CD4-positive, alpha-beta T cell treated with Interleukin-15 for 1 hour (primary cell): ENCODE measurements at regions not wholly inside any gene's neighbourhood (a gene's known extent, or its start where the extent isn't known, plus 50 kb on each side); places are given as distances from the start of the nearest gene placed in this dataset.
"Not testable (repeated sequence)": the region's sequence is repeated elsewhere in the genome, so short reads cannot be mapped to it uniquely, and the experiment has no call there.

Source experiments
- DNase-seq: peaks from one replicate; pipeline ENCODE4 v3.0.0-alpha.2; 2020

DNA sequence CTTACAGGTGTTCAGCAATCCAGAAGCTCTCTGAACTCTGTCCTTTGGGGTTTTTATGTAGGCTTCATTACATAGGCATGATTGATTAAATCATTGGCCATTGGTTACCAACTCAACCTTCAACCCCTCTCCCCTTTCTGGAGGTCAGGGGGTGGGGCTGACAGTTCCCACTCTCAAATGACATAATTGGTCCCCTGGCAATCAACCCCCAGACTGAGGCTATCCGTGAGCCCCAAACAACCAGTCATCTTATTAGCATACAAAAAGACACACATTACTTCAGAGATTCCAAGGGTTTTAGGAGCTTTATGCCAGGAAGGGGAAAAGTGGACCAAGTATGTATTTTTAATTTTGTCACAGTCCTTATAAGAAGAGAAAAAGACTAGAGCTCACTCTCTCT, 92.1 kb downstream of the ZNF467 start:
- DNase-seq: no peak

DNA sequence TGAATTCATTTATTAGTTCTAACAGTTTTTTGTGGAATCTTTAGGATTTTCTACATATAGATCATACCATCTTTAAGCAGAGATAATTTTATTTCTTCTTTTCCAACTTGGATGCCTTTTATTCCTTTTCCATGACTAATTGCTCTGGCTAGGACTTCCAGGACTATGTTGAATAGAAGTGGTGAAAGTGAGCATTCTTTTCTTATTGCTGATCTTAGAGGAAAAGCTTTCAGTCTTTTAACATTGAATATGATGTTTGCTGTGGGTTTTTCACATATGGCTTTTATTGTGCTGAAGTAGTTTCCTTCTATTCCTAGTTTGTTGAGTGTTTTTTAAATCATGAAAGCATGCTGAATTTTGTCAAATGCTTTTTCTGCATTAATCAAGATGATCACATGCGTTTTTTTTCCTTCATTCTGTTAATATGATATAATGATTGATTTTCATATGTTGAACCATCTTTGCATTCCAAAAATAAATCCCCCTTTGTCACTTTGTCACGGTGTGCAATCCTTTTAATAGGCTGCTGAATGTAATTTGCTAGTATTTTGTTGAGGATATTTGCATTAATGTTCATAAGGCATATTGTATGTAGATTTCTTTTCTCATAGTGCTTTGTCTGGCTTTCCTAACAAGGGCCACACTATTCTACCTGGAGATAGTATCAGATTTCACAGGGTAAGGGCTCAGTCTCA, 92.9 kb downstream of the ZNF467 start:
- DNase-seq: no peak

DNA sequence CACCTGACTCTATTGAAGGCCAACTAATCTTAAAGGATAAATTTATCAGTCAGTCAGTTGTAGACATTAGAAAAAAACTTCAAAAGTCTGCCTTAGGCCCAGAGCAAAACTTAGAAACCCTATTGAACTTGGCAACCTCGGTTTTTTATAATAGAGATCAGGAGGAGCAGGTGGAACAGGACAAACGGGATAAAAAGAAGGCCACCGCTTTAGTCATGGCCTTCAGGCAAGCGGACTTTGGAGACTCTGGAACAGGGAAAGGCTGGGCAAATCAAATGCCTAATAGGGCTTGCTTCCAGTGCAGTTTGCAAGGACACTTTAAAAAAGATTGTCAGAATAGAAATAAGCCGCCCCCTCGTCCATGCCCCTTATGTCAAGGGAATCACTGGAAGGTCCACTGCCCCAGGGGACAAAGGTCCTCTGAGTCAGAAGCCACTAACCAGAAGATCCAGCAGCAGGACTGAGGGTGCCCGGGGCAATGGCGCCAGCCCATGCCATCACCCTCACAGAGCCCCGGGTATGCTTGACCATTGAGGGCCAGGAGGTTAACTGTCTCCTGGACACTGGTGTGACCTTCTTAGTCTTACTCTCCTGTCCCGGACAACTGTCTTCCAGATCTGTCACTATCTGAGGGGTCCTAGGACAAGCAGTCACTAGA, 98.5 kb downstream of the ZNF467 start:
- DNase-seq: not testable (repeated sequence)

DNA sequence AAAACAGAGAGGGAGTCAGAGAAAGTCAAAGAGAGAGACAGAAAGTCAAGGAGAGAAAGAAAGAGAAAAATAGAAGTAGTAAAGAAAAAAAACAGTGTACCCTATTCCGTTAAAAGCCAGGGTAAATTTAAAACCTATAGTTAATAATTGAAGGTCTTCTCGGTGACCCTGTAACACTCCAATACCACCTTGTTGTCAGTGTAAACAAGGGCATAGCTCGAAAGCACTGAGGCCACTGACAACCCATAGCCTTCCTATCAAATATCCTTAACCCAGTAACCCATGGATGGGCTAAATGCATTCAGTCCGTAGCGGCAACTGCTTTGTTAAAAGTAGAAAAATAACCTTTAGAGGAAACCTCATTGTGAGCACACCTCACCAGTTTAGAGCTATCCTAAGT, 100.4 kb downstream of the ZNF467 start:
- no peak for DNase-seq

DNA sequence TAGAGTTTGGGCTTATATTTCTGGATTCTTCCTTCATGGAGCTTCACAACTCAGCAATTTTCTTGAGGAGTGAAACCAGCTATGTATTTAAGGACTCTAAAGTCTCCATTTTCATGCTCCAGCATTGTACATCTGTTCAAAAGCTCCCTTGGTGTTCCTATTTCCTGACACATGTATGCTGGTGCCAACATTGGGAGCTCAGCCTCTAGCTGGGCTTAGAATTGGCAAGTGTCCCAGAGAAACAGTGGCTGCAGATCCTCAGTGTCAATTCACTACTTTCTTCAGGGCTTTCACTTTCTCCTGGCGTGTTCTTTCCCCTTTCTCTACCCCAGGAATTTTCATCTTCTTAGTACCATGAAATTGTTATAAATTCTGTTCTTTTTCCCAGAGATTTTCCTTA, 103.1 kb downstream of the ZNF467 start:
- DNase-seq: no peak

DNA sequence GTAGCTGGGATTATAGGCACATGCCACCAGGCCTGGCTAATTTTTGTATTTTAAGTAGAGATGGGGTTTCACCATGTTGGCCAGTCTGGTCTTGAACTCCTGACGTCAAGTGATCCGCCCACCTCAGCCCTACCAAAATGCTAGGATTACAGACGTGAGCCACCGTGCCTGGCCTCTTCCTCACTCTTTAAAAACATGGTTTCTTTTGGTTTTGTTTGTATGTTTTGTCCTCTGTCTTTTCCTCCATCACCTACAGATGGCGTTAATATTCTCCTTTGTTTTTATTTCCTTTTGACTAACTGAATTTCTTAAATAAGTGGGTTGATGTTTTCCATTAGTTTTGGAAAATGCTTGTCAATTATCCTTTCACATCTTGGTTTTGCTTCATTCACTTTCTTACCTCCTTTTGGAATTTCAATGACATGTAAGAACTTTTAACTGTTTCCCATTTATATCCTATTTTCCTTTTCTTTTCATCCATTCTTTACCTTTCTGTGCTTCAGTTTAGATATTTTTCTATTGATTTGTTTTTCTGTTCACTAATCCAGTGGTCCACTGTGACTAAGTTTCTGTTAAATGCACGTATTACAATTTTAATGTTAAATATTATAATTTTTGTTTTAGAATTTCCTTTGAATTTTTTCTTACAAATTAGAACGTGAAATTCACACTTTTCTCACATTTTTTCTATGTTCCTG, 104.1 kb downstream of the ZNF467 start:
- no peak for DNase-seq

DNA sequence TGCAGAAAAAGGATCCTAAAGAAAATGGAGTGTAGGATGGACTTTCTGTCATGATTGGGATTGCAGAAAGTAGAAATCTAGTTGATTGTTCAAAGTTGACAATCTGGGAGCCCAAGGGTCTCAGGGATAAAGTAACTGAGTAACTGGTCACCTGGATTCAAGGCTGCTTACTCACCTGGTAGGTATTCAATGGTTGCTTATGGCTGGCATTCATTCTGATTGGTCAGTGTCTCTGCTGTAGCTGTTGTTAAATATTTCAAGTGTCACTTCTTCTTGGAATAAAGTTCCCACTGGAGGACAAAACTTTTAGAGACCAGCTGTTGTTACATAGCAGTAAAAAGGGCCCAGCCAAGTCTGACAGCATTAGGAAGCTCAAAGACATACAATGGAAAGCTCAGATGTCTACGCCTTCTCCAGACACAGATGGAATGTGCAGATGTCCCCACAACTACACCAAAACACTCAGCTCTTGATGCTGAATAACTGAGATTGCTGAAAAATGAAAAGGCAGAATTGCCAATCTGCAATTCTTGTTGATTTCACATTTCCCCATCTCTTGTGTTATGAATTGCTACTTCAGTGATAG, 106.9 kb downstream of the ZNF467 start:
- no peak for DNase-seq

DNA sequence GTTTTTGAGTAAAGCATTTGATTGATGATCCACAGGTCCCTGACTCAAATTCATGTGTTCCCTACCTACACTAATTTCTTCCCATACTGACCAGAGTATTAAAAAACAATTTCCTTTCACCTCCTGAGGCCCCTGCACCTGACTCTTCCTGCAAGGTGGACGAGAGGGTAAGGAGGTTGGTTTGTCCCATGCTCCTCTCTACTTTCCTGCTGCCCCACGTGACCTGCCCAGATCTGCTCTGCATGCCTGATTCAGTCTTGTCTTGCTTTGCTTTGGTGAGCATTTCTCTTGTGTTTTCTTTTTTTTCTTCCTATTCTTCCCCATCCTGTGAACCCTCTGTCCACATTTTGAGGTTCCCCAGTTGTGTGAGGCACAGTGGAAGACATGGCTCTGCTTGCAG, 107.8 kb downstream of the ZNF467 start:
- not testable (repeated sequence) for DNase-seq

DNA sequence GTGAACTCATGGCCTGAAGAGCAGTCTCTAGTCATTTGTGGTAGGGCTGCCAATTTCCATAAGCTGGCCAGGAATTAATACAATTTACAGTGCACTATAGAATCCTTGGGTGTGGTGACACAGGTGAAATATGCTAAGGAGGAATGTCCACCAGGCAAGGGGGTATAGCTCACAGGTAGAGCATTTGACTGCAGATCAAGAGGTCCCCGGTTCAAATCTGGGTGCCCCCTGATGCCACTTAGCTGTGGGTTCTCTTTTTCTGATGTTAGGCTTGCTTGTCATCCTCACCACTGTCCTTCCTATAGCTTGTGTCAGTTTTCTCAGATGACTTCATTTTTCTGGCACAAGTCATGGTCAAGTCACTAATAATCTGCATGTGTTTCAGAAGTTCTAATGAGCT, 108.7 kb downstream of the ZNF467 start:
- no peak for DNase-seq

DNA sequence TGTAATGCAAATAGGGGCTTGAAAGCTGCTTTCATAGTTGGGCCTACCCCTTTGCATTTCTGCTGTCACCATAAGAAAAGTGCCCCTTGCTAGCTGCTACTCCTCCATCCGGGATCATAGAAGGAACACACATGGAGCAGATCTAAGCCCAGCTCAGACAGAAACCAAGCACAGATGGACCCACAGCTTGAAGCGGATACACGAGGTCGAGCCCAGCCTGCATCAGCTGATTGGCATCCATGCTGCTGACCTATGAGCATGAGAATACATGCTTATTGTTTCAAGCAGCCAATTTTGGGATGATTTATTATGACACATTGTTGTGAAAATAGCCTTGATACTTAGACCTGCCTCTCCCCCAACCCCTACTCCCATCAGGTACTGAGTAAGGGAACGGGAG, 109.2 kb downstream of the ZNF467 start:
- no peak for DNase-seq

DNA sequence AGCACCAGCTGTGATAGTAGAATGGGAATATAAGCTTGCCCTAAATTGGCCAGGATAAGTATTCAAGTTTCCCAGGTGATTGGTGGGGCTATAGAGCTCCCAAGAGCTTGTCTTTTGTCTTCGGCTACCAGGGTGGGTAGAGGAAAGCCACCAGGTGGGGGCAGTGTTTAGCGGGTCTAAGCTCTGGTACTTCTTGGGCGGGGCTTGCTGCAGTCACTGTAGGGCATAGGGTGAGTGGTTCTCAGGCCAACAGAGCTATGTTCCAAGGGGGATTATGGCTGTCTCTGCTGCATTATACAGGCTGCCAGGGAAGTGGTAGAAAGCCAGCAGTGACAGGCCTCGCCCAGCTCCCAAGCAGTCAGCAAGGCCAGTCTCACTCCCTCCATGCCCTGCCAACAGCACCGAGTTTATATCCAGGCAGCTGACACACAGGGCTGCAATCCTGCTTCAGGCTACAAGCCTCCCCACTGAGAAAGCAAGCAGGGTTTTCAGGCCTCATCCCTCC, 110.7 kb downstream of the ZNF467 start:
- DNase-seq: peak; percentile 48

DNA sequence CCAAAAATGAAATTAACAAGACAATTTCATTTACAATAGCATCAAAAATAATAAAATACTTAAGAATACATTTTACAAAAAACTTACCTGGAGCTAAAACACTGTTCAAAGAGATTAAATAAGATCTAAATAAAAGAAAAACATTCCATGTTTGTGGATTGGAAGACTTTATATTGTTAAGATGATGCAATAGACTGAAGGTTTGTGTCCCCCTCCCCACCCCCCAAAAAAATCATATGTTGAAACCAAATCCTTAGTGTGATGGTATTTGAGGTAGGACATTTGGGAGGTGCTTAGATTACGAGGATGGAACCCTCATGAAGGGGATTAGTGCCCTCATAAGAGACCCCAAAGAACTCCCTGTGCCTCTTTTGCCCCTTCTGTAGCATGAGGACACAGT, 117.6 kb downstream of the ZNF467 start:
- no peak for DNase-seq

DNA sequence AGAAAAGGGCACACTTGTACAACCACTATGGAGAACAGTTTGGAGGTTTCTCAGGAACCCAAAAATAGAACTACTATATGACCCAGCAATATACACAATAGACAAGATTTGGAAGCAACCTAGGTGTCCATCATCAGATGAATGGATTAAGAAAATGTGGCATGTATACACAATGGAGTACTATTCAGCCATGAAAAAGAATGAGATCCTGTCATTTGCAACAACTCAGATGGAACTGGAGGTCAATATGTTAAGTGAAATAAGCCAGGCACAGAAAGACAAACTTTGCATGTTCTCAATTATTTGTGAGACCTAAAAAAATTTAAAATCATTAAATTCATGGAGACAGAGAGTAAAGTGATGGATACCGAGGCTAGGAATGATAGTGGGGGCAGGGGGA, 118.8 kb downstream of the ZNF467 start:
- DNase-seq: no peak

DNA sequence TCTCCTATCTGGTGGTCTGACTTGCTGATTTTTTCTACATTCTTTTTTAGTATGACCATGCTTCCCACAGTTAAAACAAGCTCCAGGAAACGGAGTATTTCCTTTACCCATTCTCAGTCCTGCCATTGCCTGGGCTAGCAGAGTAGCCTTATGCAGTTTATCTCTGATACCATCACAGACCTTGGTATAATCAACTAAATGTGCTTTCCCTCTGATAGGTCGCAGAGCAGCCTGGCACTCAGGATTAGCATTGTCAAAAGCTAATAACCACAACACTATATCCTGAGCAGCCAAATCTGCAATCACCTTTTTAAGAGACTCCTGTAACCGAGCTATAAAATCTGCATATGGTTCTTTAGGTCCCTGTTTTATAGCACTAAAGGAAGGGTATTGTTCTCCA, 123.2 kb downstream of the ZNF467 start:
- not testable (repeated sequence) for DNase-seq

DNA sequence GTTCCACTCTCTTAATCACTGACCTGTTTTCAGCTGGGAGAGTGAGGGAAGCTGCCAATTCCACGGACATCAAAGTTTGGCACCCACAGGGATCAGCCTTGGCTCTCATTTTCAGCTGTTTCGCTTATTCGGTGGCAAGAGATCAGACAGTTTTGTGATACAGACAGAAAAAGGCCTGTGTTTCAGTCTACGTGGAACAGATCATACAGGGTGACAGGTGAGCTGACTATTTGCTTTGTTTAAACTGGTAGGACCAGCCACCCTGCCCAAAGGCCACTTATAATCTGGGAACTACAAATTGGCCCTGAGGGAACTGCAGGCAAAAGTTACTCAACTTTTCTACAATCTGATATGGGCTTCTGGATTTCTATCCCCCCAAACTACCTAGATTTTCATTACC, 128.6 kb downstream of the ZNF467 start:
- DNase-seq: no peak

DNA sequence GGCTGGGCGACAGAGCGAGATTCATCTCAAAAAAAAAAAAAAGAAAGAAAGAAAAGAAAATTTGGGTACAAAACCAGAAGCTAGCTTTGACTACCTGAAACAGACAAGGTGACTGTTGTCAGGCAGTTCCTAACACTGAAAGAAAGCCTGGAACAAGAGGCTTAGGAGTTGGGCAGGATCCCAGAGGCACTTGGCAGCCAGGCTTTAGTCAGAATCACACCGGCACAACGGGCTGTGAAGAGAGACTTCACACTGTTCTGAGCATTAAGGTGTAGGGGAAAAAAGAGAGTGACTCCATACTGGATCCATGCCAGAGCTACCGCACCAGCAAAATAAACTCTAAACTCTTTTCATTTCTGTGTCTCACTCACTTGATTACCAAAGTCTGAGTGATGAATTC, 130.8 kb downstream of the ZNF467 start:
- DNase-seq: no peak

DNA sequence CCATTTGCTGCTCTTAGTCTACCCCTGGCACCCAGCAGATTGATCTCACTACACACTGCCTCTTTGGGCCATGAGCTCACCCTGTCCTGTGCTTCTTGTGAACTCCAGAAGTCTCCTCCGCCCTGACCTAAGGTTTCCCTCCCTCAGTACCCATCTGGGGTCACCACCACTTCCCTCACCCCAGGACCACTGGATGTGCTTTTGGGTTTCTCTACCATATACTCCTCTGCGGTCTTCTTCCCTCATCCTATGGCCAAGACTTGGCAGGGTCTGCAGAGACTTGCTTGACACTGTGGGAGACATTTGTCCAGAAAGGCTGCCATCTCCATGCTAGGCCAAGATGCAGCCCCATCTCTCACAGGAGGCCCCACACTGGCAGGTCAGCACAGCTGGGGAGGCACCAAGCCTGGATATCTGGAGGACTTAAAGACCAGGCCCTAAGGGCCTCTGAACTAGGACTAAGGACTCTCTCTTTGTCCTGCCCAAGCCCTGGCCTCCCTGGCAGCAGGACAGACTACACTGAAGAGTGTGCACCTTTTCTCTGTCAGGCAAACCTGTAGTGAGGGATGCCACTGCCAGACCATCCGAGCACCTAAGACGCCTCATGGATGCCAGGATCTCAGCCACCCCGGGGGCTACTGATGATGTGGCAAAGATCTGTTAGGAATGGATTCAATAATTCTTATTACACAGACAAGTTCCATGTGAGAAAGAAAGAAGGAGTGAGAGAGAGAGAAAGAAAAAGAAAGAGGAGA, 134.6 kb downstream of the ZNF467 start:
- no peak for DNase-seq

DNA sequence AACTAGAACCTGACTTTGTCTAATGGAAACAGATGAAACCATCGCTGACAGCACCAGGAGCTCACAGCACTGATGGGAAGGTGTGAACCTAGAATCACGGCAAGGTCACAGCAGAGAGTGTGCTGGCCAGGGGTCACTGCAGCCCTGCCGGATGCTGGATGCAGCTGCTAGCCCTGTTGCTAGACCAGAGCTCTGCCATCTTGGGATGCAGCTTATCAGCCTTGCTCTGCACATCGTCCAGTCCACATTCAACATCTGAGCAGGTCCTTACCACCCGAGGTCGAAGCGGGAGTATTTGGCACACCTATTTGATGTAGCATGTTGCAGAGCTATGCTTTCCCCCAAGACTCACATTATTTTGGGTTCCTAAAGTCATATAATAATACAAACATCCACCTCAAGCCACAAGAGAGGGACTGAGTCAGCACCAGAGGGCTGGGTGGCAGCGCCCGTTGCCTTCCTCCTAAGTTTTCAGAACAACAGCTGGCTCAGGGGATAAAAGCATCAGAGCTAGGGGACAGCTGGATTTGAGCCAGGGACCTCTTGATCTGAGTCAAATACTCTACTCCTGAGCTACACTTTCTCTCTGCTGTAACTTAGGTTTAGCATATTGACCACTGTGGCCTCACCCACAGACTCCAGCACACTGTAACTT, 135.3 kb downstream of the ZNF467 start:
- DNase-seq: no peak

DNA sequence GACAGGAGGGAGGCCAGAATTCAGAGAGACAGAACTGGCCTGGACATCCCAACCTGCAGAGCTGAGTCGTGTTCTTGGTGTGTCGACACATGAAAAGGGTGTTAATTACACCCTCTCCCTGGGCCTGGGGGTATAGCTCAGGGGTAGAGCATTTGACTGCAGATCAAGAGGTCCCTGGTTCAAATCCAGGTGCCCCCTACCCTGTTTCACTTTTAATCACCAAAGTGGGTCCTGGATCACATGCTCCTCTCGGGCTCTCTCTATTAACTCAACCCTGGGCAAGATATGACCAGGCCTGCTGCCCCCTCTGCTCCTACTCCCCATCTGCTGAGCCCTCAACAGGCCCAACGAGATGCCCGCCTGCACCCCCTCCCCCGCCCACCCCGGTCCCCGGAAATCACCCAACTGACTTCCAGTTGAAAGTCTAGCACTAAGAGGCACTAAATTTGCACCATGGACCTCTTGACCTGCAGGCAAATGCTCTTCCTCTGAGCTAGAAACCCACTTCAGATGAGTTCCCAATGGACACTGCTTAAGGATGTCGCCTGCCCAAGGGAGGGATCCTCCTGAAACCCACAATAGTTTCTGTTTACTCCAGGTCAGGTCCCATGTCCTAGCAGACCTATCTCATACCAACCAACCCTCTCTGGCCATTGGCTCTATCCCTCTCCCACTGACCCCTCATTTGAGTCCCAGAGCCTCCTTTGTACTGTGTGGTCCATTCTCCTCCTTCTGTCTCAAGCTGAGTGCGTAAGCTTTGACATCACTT, 137.6 kb downstream of the ZNF467 start:
- no peak for DNase-seq

DNA sequence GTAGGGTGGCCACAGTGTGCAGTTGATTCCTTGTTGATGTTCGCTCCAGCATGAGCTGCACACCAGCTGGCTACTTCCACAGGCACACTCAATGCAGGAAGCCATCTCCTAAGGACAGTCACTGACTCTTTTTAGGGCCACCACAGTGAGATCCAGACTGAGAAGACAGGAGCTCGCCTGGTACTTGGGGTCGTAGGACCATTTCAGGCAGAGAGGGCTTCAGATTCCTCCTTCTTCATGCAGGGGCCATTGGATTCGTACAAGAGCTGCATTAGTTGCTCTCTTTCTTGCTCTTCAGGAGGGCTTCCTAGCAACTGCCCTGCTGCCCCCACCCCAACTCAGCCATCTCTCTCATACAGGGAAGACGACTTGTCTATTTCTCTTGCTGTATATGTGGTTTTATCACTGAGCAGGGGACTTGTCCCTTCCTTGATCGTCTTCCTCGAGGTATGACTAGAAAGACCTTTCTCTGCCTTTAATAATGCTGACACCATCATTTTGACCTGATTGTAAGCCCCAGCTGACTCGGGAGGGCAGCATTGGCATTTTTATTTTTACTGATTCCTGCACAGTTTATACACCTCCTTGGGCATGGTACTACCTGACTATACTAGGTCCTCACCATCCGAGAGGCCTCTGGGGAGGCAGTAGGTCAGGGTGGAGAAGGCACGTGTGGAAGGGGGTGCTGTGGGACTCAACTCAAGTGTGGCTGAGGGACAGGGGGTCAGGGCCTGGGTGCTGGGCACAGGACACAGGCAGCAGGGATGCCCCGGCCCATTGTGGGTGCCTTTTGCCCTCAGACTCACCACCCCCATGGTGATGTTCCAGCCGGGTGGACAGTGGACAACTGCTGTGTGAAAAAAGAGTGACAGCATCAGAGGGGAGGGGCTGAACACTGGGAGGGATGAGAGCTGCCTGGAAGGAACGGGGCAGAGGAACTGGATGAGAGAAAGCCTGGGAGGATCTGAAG, 136.7 kb upstream of the ZNF746 start:
- DNase-seq: no peak
